ENCODE measurements at regions not wholly inside any gene's neighbourhood (a gene's known extent, or its start where the extent isn't known, plus 50 kb on each side); places are given as distances from the start of the nearest gene placed in this dataset.

DNA sequence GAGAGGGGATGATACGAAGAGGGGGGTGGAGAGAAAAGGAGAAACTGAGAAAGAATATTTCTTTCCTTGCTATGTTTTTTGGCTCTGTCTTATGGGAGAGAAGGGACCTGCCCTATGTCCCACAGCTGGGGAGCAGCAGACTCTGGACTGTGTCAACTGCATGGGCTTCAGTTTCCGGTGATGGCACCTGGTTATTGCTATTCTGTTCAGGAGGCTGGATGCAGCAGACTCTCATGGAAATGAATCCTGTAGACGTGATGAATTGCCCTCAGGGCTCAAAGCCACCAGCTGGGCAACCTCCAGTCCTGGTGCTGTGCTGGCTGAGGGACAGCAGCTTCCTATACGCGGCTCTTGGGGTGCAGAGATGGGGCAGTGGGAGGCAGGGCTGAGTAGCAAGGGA is 121.2 kb downstream of the HAPSTR1 start:
- TF ChIP-seq TAF1 (IDR thresholded peaks at IDR 0.05; ENCODE audit: borderline replicate concordance, low read depth, low read length), result no peak
- no peak for TF ChIP-seq POLR2AphosphoS5 (IDR thresholded peaks at IDR 0.05; ENCODE audit: low read depth, low read length)
- no peak for TF ChIP-seq POLR2A (IDR thresholded peaks at IDR 0.05; ENCODE audit: low read depth, low read length)

Measured in GM12892 (cell line).